ENCODE measurements at regions not wholly inside any gene's neighbourhood (a gene's known extent, or its start where the extent isn't known, plus 50 kb on each side); places are given as distances from the start of the nearest gene placed in this dataset.

- TF ChIP-seq POLR2AphosphoS5 (IDR thresholded peaks at IDR 0.05; ENCODE audit: low read depth, low read length) (no peak), TAF1 (IDR thresholded peaks at IDR 0.05; ENCODE audit: borderline replicate concordance, low read depth, low read length) (no peak), POLR2A (IDR thresholded peaks at IDR 0.05; ENCODE audit: low read depth, low read length) (no peak)
- FAIRE-seq, result no peak
- DNase-seq (ENCODE audit: insufficient read length), result no peak
Measured at GRCh38 chr9:111131211-111131610, 92.9 kb upstream of the LPAR1 start.

DNA sequence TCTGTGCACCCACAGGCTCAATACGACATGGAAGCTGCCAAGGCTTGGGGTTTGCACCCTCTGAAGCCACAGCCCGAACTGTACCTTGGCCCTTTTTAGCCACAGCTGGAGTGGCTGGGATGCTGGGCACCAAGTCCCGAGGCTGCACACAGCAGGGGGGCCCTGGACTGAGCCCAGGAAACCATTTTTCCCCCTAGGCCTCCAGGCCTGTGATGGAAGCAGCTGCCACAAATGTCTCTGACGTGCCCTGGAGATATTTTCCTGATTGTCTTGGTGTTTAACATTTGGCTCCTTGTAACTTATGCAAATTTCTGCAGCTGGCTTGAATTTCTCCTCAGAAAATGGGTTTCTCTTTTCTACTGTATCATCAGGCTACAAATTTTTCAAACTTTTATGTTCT, 82.3 kb upstream of the LPAR1 start:
- TF ChIP-seq TAF1 (IDR thresholded peaks at IDR 0.05; ENCODE audit: borderline replicate concordance, low read depth, low read length) (no peak), POLR2A (IDR thresholded peaks at IDR 0.05; ENCODE audit: low read depth, low read length) (no peak), POLR2AphosphoS5 (IDR thresholded peaks at IDR 0.05; ENCODE audit: low read depth, low read length) (no peak)
- DNase-seq (ENCODE audit: insufficient read length), result no peak
- FAIRE-seq, result no peak

- no peak for DNase-seq (ENCODE audit: insufficient read length)
- no peak for FAIRE-seq
- no peak for TF ChIP-seq POLR2AphosphoS5 (IDR thresholded peaks at IDR 0.05; ENCODE audit: low read depth, low read length)
- no peak for TF ChIP-seq TAF1 (IDR thresholded peaks at IDR 0.05; ENCODE audit: borderline replicate concordance, low read depth, low read length)
- no peak for TF ChIP-seq POLR2A (IDR thresholded peaks at IDR 0.05; ENCODE audit: low read depth, low read length)
Measured at GRCh38 chr9:111118256-111118948, 80.1 kb upstream of the LPAR1 start.

DNA sequence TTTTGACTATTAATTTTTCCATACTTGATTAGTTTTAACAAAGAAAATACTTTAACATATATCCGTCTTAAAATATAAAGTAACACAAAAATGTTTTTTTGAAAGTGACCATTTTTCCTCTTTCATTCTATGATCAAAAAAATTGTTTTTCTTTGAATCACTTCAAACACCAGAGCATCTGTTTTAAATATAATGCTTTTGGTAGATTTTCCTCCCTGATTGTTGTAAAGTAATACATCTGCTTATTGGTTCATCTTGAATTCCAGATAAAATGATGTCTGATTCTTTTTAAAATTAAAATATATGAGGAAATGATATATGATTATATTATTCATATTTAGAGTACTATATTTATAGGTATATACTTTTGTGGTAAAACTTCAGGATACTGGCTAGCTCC, 76.2 kb upstream of the LPAR1 start:
- TF ChIP-seq TAF1 (IDR thresholded peaks at IDR 0.05; ENCODE audit: borderline replicate concordance, low read depth, low read length), result no peak
- TF ChIP-seq POLR2A (IDR thresholded peaks at IDR 0.05; ENCODE audit: low read depth, low read length), result no peak
- no peak for TF ChIP-seq POLR2AphosphoS5 (IDR thresholded peaks at IDR 0.05; ENCODE audit: low read depth, low read length)
- DNase-seq (ENCODE audit: insufficient read length) (no peak), FAIRE-seq (no peak)

- DNase-seq (ENCODE audit: insufficient read length) (no peak), FAIRE-seq (peak; percentile 14)
- TF ChIP-seq POLR2A (IDR thresholded peaks at IDR 0.05; ENCODE audit: low read depth, low read length) (no peak), TAF1 (IDR thresholded peaks at IDR 0.05; ENCODE audit: borderline replicate concordance, low read depth, low read length) (no peak), POLR2AphosphoS5 (IDR thresholded peaks at IDR 0.05; ENCODE audit: low read depth, low read length) (no peak)
Measured at GRCh38 chr9:111113712-111114111, 75.4 kb upstream of the LPAR1 start.

- TF ChIP-seq TAF1 (IDR thresholded peaks at IDR 0.05; ENCODE audit: borderline replicate concordance, low read depth, low read length), result no peak
- TF ChIP-seq POLR2AphosphoS5 (IDR thresholded peaks at IDR 0.05; ENCODE audit: low read depth, low read length), result no peak
- TF ChIP-seq POLR2A (IDR thresholded peaks at IDR 0.05; ENCODE audit: low read depth, low read length), result no peak
- DNase-seq (ENCODE audit: insufficient read length), result no peak
- no peak for FAIRE-seq
Measured at GRCh38 chr9:111110805-111111204, 72.5 kb upstream of the LPAR1 start.

DNA sequence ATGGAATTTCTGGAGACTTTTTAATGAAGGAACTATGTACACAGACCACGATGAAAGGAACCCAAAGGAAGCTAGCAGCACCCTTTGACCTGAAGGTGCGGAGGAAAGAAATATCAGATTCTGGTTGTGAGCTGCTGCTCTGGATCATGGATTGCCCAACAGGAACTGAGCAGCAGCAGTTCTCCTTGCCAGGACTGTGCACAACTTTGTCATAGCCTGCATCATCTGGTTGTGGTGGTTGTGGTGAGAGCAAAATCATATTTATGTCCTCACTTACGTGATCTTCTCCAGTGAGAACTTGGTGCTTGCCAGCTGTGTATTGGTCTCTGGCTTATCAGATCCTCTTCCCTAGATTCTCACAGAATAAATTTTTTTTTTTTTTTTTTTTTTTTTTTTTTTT, 70.7 kb upstream of the LPAR1 start:
- TF ChIP-seq POLR2AphosphoS5 (IDR thresholded peaks at IDR 0.05; ENCODE audit: low read depth, low read length), result no peak
- no peak for TF ChIP-seq POLR2A (IDR thresholded peaks at IDR 0.05; ENCODE audit: low read depth, low read length)
- TF ChIP-seq TAF1 (IDR thresholded peaks at IDR 0.05; ENCODE audit: borderline replicate concordance, low read depth, low read length), result no peak
- FAIRE-seq (no peak), DNase-seq (ENCODE audit: insufficient read length) (no peak)

GRCh38 chr9:111107141-111107540, 68.9 kb upstream of the LPAR1 start:
- no peak for FAIRE-seq
- no peak for DNase-seq (ENCODE audit: insufficient read length)
- TF ChIP-seq POLR2AphosphoS5 (IDR thresholded peaks at IDR 0.05; ENCODE audit: low read depth, low read length), result no peak
- no peak for TF ChIP-seq TAF1 (IDR thresholded peaks at IDR 0.05; ENCODE audit: borderline replicate concordance, low read depth, low read length)
- TF ChIP-seq POLR2A (IDR thresholded peaks at IDR 0.05; ENCODE audit: low read depth, low read length), result no peak

- DNase-seq (ENCODE audit: insufficient read length), result no peak
- no peak for FAIRE-seq
- TF ChIP-seq TAF1 (IDR thresholded peaks at IDR 0.05; ENCODE audit: borderline replicate concordance, low read depth, low read length) (no peak), POLR2A (IDR thresholded peaks at IDR 0.05; ENCODE audit: low read depth, low read length) (no peak), POLR2AphosphoS5 (IDR thresholded peaks at IDR 0.05; ENCODE audit: low read depth, low read length) (no peak)
Measured at GRCh38 chr9:111106202-111106601, 67.9 kb upstream of the LPAR1 start.

DNA sequence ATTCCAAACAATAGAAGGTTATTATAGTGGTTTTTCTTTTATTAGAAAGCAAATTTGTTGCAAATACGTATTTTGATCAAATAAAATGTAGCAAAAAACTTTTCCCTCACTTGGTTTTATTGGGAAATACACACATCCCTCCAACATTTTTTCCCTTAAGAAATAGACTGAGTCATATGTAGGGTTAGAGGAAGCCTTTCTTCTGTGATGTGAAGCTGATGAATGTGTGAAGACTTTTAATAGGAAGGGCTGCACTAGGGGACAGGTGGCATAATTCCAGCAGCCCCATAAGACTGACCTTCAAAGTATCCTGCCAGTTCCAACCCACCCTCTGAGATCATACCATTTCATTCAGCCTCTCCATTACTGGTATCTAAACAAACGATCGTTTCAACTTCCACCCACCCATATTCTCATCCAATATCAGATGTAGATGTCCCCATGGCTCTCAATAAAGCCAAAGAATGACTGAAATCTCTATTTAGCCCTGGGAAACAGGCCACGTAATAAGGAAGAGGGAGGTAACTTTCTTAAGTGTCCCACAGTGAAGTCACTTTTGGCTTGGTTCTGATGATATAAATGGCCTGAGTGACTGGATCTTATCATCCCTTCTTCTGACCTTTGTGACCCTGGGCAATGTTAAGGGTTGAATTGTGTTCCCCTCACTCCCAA, 64.7 kb upstream of the LPAR1 start:
- no peak for DNase-seq (ENCODE audit: insufficient read length)
- TF ChIP-seq TAF1 (IDR thresholded peaks at IDR 0.05; ENCODE audit: borderline replicate concordance, low read depth, low read length), result no peak
- TF ChIP-seq POLR2A (IDR thresholded peaks at IDR 0.05; ENCODE audit: low read depth, low read length), result no peak
- no peak for TF ChIP-seq POLR2AphosphoS5 (IDR thresholded peaks at IDR 0.05; ENCODE audit: low read depth, low read length)
- no peak for FAIRE-seq

DNA sequence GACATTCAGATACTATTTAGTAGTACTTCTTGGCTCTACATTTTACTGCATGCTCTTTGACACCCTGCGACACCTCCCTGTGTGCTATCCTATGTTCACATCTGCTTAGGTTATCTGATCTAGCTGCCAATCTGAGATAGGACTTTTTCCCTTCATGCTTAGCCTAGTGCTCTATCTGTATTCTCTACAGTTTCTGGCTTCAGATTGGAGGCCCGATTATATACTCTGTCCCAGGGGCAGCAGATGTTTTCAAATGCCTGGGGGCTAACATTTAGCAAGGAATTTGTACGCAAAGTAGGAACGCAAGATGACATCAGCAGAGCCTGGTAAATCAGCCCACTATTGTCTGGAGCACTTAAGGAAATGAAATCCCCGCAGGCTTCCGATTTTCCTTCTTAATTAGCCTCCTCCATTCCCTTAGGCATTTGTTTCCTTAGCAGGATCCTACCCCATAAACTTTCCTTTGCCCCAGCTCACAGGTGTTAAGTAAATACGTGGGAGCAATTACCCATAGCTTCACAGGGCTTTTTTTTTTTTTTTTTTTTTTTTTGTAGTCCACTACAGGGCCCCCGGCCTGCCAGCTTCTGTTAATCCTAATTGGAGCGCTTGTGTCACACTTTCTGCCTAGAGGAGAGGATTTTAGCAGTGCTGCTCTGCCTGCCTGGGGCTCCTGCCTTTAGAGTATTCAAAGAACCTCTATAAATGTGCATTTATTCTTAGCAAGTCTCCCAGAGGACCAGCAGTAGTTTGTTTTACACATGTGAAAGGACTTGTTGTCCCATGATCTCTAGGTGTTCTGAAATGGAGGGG, 61.1 kb upstream of the LPAR1 start:
- FAIRE-seq, result no peak

More for the DNA sequence above, 61.1 kb upstream of the LPAR1 start:
- no peak for TF ChIP-seq TAF1 (IDR thresholded peaks at IDR 0.05; ENCODE audit: borderline replicate concordance, low read depth, low read length)
- TF ChIP-seq POLR2A (IDR thresholded peaks at IDR 0.05; ENCODE audit: low read depth, low read length), result no peak
- TF ChIP-seq POLR2AphosphoS5 (IDR thresholded peaks at IDR 0.05; ENCODE audit: low read depth, low read length), result no peak
- no peak for DNase-seq (ENCODE audit: insufficient read length)

Data from GM12892 (cell line).